HepG2 (cell line): ENCODE measurements at regions not wholly inside any gene's neighbourhood (a gene's known extent, or its start where the extent isn't known, plus 50 kb on each side); places are given as distances from the start of the nearest gene placed in this dataset.

Source experiments
- ATAC-seq: fragments of 200-7000 bp; cut with Tn5 transposase; 3 replicates; pipeline ENCODE4 v1.9.1; 2020; ENCODE audit warnings: mild to moderate bottlenecking, moderate library complexity
- BruUV-seq: library from RNA; stranded (reverse); fragments of 400-500 nt; replicated peaks from 2 replicates; lab custom pipeline; 2021; lab: Mats Ljungman, UMichigan
- CTCF ChIA-PET: fragments of 300-600 bp; formaldehyde crosslinking; extraction: SDS; loops from one replicate; lab custom pipeline; 2021; ENCODE audit warnings: low total read pairs, inconsistent platforms, low intra/inter-chr PET ratio; lab: Yijun Ruan, JAX
- POLR2A ChIA-PET: fragments of 350-600 bp; sonication (Branson Sonifier 250); formaldehyde crosslinking; loops from one replicate; lab custom pipeline; 2020; ENCODE audit warnings: antibody characterized with exemption, inconsistent platforms; lab: Yijun Ruan, JAX
- DNase-seq: peaks from one replicate; pipeline ENCODE4 v3.0.0-alpha.2; 2015; ENCODE audit warnings: low spot score
- FAIRE-seq: peaks from 3 replicates; lab custom pipeline; 2011; peaks lifted over from hg19 to GRCh38; lab: Jason Lieb, UNC
- H2AFZ ChIP-seq: one replicate; pipeline ENCODE4 v1.6.1; 2011; ENCODE audit warnings: low read length, inconsistent platforms
- H3K27ac ChIP-seq: fragments of 300-600 bp; 3 replicates; pipeline ENCODE4 v1.8.0; 2011; ENCODE audit warnings: mixed run types, mild to moderate bottlenecking, mixed read lengths, low read length, inconsistent platforms; ENCODE audit not compliant: insufficient read depth; ENCODE audit errors: extremely low read length
- H3K27me3 ChIP-seq, 2 experiments: fragments of 200-600 bp in 1 of 2; 2 replicates in 1 of 2; 3 replicates in 1 of 2; pipeline versions ENCODE4 v1.6.0 to v1.8.0; 2011; ENCODE audit warnings: low read length in 2 of 2, mild to moderate bottlenecking in 2 of 2, moderate library complexity in 2 of 2, inconsistent platforms in 1 of 2; ENCODE audit not compliant: insufficient read depth in 2 of 2, control insufficient read depth in 1 of 2
- H3K36me3 ChIP-seq, 2 experiments: fragments of 200-600 bp in 1 of 2; replicated peaks in 1 of 2; 2 replicates in 1 of 2; 3 replicates in 1 of 2; pipeline versions ENCODE4 v1.5.1 to v1.8.0; 2011; ENCODE audit warnings: low read length in 2 of 2, inconsistent platforms in 1 of 2; ENCODE audit not compliant: insufficient read depth in 2 of 2, control insufficient read depth in 1 of 2
- H3K4me1 ChIP-seq: 2 replicates; pipeline ENCODE4 v1.5.1; 2012; ENCODE audit warnings: low read length, inconsistent platforms; ENCODE audit not compliant: insufficient read depth
- H3K4me2 ChIP-seq: 2 replicates; pipeline ENCODE4 v1.6.0; 2011; ENCODE audit warnings: low read depth, low read length, inconsistent platforms
- H3K4me3 ChIP-seq, 3 experiments: fragments of 200-600 bp in 1 of 3; sonication (generic), shearing (Covaris generic) in 1 of 3; replicated peaks in 1 of 3; 2 replicates each; pipeline ENCODE4 v1.5.1; 2011 to 2016; ENCODE audit warnings: low read length in 3 of 3, inconsistent platforms in 2 of 3, low read depth in 2 of 3, mild to moderate bottlenecking in 2 of 3, control low read depth in 1 of 3, mixed read lengths in 1 of 3; ENCODE audit not compliant: insufficient read depth in 1 of 3
- H3K79me2 ChIP-seq: one replicate; pipeline ENCODE4 v1.6.1; 2011; ENCODE audit warnings: low read length, inconsistent platforms; ENCODE audit not compliant: insufficient read depth
- H3K9ac ChIP-seq: 2 replicates; pipeline ENCODE4 v1.6.0; 2011; ENCODE audit warnings: mild to moderate bottlenecking, low read depth, low read length, inconsistent platforms; ENCODE audit not compliant: insufficient read depth
- H3K9me3 ChIP-seq: 2 replicates; pipeline ENCODE4 v1.5.1; 2012; ENCODE audit warnings: mild to moderate bottlenecking, low read length
- H4K20me1 ChIP-seq: 2 replicates; pipeline ENCODE4 v1.6.0; 2011; ENCODE audit warnings: inconsistent platforms, mild to moderate bottlenecking, low read length, moderate library complexity; ENCODE audit not compliant: insufficient read depth
- ETV5 ChIP-seq: IDR thresholded peaks from 2 replicates; pipeline ENCODE4 v1.6.1; 2018; ENCODE audit warnings: missing biosample characterization, missing genetic modification reagents, inconsistent platforms, borderline replicate concordance
- HINFP ChIP-seq: sonication (generic); formaldehyde crosslinking; IDR thresholded peaks from 2 replicates; pipeline ENCODE4 v1.4.0; 2020; ENCODE audit warnings: low read depth, mild to moderate bottlenecking, missing genetic modification reagents
- NPAS2 ChIP-seq: sonication (generic); formaldehyde crosslinking; IDR thresholded peaks from 2 replicates; pipeline ENCODE4 v1.8.0; 2022; ENCODE audit warnings: mild to moderate bottlenecking, missing genetic modification reagents, borderline replicate concordance
- RFXAP ChIP-seq: sonication (generic); formaldehyde crosslinking; IDR thresholded peaks from 2 replicates; pipeline ENCODE4 v1.4.0; 2020; ENCODE audit warnings: missing genetic modification reagents, borderline replicate concordance
- TBL1XR1 ChIP-seq: fragments of 150-350 bp; IDR thresholded peaks from 2 replicates; pipeline ENCODE4 v1.6.1; 2014; ENCODE audit warnings: borderline replicate concordance, low read length; ENCODE audit not compliant: partially characterized antibody
- ZBED4 ChIP-seq: sonication (generic); formaldehyde crosslinking; IDR thresholded peaks from 2 replicates; pipeline ENCODE4 v1.4.0; 2020; ENCODE audit warnings: missing genetic modification reagents, borderline replicate concordance
- ZC3H4 ChIP-seq: sonication (generic); formaldehyde crosslinking; IDR thresholded peaks from 2 replicates; pipeline ENCODE4 v1.4.0; 2020; ENCODE audit warnings: missing genetic modification reagents, borderline replicate concordance
- ZNF160 ChIP-seq: sonication (generic); formaldehyde crosslinking; IDR thresholded peaks from 2 replicates; pipeline ENCODE4 v1.8.0; 2022; ENCODE audit warnings: mild to moderate bottlenecking, inconsistent platforms, missing genetic modification reagents
- ZNF260 ChIP-seq: sonication (generic); formaldehyde crosslinking; IDR thresholded peaks from 2 replicates; pipeline ENCODE4 v1.4.0; 2020; ENCODE audit warnings: missing genetic modification reagents, low read depth, mild to moderate bottlenecking, borderline replicate concordance
- ZNF264 ChIP-seq: sonication (generic); formaldehyde crosslinking; IDR thresholded peaks from 2 replicates; pipeline ENCODE4 v1.4.0; 2020; ENCODE audit warnings: missing genetic modification reagents
- ZNF337 ChIP-seq: sonication (generic); formaldehyde crosslinking; IDR thresholded peaks from 2 replicates; pipeline ENCODE4 v1.5.1; 2020; ENCODE audit warnings: missing genetic modification reagents, low read depth, mild to moderate bottlenecking, borderline replicate concordance
- ZNF607 ChIP-seq: sonication (generic); formaldehyde crosslinking; IDR thresholded peaks from 2 replicates; pipeline ENCODE4 v1.5.1; 2020; ENCODE audit warnings: missing genetic modification reagents, mild to moderate bottlenecking, borderline replicate concordance
- in situ Hi-C: cut with HindIII; loops from 2 replicates; pipeline ENCODE4 v1.10.0; 2017; ENCODE audit warnings: low pct_unique_long_range_greater_than_20kb; ENCODE audit not compliant: extremely low pct_ligation_motif_present
- intact Hi-C: fragments of 100-400 bp; cut with micrococcal nuclease; formaldehyde crosslinking; loops from one replicate; pipeline ENCODE4 v1.10.0; 2022; ENCODE audit not compliant: unreplicated experiment

GRCh38 chr5:29114331-29114768 is 2076.0 kb upstream of the CDH9 start:
- ATAC-seq (no peak), DNase-seq (no peak), FAIRE-seq (no peak)
- H3K4me2 ChIP-seq: no peak overlapping the region
- no peak overlapping the region for H3K4me3 ChIP-seq
- CTCF ChIA-PET: no interaction called here
- no peak for TF ChIP-seq ZC3H4 (CRISPR knock-in tag)
- TF ChIP-seq NPAS2 (CRISPR knock-in tag): no peak
- no peak for TF ChIP-seq ZBED4 (CRISPR knock-in tag)
- no peak for TF ChIP-seq RFXAP (CRISPR knock-in tag)
- no peak for TF ChIP-seq ZNF607
- TF ChIP-seq ZNF264 (CRISPR knock-in tag): no peak
- TF ChIP-seq ZNF260 (CRISPR knock-in tag): no peak
- no peak for TF ChIP-seq TBL1XR1
- TF ChIP-seq ZNF337 (CRISPR knock-in tag): no peak
- no peak for TF ChIP-seq ETV5 (CRISPR knock-in tag)
- no peak for TF ChIP-seq ZNF160
- no peak for TF ChIP-seq HINFP (CRISPR knock-in tag)
- intact Hi-C loops (no loop called here), in situ Hi-C loops (no loop called here)
- no peaks in the 10 kb centered on the region for H3K79me2 ChIP-seq
- no peaks in the 10 kb centered on the region for H3K36me3 ChIP-seq
- no peaks in the 10 kb centered on the region for H4K20me1 ChIP-seq
- POLR2A ChIA-PET: no interaction called here
- H3K27ac ChIP-seq: no peak overlapping the region
- no peaks in the 10 kb centered on the region for H3K4me1 ChIP-seq
- BruUV-seq: no TSS peak
- H3K9ac ChIP-seq: no peak overlapping the region
- no peak overlapping the region for H2AFZ ChIP-seq
- 0 out of 2 replicates have a peak, but pooled peaks cover 3% of the 10 kb centered on the region for H3K9me3 ChIP-seq
- no peaks in the 10 kb centered on the region for H3K27me3 ChIP-seq
